ENCODE measurements at regions not wholly inside any gene's neighbourhood (a gene's known extent, or its start where the extent isn't known, plus 50 kb on each side); places are given as distances from the start of the nearest gene placed in this dataset.

DNA sequence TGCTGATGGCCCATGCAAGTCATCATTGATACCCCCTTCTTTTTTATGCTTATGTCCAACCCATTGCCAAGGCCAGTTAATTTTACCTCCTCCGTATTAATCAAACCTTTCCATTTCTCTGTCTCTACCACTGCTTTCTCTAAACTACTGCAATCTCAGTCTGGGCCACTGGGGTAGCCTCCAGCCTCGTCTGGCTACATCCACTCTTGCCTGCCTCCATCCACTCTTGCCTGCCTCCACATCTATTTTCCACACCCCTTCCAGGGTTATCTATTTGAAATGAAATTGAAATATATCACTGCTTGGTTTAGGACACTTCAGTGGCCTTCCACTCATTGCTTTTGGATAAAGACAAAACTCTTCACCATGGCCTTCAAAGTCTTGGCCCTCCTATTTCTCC lies 425.3 kb upstream of the CLINT1 start:
- no peak for TF ChIP-seq EZH2phosphoT487 (conservative IDR thresholded peaks at IDR 0.05; ENCODE audit: low read length)
- TF ChIP-seq, protein P1, sequence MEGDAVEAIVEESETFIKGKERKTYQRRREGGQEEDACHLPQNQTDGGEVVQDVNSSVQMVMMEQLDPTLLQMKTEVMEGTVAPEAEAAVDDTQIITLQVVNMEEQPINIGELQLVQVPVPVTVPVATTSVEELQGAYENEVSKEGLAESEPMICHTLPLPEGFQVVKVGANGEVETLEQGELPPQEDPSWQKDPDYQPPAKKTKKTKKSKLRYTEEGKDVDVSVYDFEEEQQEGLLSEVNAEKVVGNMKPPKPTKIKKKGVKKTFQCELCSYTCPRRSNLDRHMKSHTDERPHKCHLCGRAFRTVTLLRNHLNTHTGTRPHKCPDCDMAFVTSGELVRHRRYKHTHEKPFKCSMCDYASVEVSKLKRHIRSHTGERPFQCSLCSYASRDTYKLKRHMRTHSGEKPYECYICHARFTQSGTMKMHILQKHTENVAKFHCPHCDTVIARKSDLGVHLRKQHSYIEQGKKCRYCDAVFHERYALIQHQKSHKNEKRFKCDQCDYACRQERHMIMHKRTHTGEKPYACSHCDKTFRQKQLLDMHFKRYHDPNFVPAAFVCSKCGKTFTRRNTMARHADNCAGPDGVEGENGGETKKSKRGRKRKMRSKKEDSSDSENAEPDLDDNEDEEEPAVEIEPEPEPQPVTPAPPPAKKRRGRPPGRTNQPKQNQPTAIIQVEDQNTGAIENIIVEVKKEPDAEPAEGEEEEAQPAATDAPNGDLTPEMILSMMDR (IDR thresholded peaks at IDR 0.05; ENCODE audit: insufficient read depth, low read length, poor library complexity, severe bottlenecking): no peak

Measured in SU-DHL-6 (cell line).